GM12891 (cell line): ENCODE measurements at regions not wholly inside any gene's neighbourhood (a gene's known extent, or its start where the extent isn't known, plus 50 kb on each side); places are given as distances from the start of the nearest gene placed in this dataset.

Experiments used
- DNase-seq: peaks from one replicate; pipeline ENCODE4 v3.0.0; 2011; ENCODE audit warnings: low spot score; ENCODE audit not compliant: insufficient read length
- FAIRE-seq: peaks from 2 replicates; lab custom pipeline; 2011; peaks lifted over from hg19 to GRCh38; lab: Jason Lieb, UNC
- PAX5 ChIP-seq: IDR thresholded peaks from 2 replicates; pipeline ENCODE4 v1.6.1; 2011; ENCODE audit warnings: low read length, moderate library complexity, mild to moderate bottlenecking; ENCODE audit not compliant: insufficient read depth, severe bottlenecking
- POLR2A ChIP-seq: IDR thresholded peaks from 2 replicates; pipeline ENCODE4 v1.6.1; 2011; ENCODE audit warnings: low read depth, low read length, control low read depth
- POLR2AphosphoS5 ChIP-seq: IDR thresholded peaks from 2 replicates; pipeline ENCODE4 v1.6.1; 2011; ENCODE audit warnings: low read depth, low read length, control low read depth
- POU2F2 ChIP-seq: IDR thresholded peaks from 2 replicates; pipeline ENCODE4 v1.6.1; 2011; ENCODE audit warnings: low read depth, mild to moderate bottlenecking, control low read depth, low read length, moderate library complexity
- SPI1 ChIP-seq: IDR thresholded peaks from 2 replicates; pipeline ENCODE4 v1.6.1; 2011; ENCODE audit warnings: low read depth, low read length, control low read depth
- TAF1 ChIP-seq: IDR thresholded peaks from 2 replicates; pipeline ENCODE4 v1.6.1; 2011; ENCODE audit warnings: low read depth, low read length, control low read depth

- DNase-seq (no peak), FAIRE-seq (no peak)
- TF ChIP-seq PAX5 (no peak), SPI1 (no peak), POLR2AphosphoS5 (no peak), POLR2A (no peak), TAF1 (no peak), POU2F2 (no peak)
Measured at GRCh38 chr15:67906382-67906781, 66.5 kb upstream of the RNU6-1 start.

- TF ChIP-seq POLR2AphosphoS5 = no peak
- TF ChIP-seq POU2F2 = no peak
- no peak for TF ChIP-seq SPI1
- TF ChIP-seq POLR2A = no peak
- no peak for TF ChIP-seq TAF1
- TF ChIP-seq PAX5 = no peak
- DNase-seq = no peak
- no peak for FAIRE-seq
Measured at GRCh38 chr15:67907184-67907723, 67.4 kb upstream of the RNU6-1 start.

- no peak for TF ChIP-seq POU2F2
- no peak for TF ChIP-seq POLR2A
- TF ChIP-seq TAF1 = no peak
- TF ChIP-seq POLR2AphosphoS5 = no peak
- TF ChIP-seq SPI1 = no peak
- TF ChIP-seq PAX5 = no peak
- FAIRE-seq (no peak), DNase-seq (no peak)
Measured at GRCh38 chr15:67908756-67909155, 68.9 kb upstream of the RNU6-1 start.

GRCh38 chr15:67911727-67912126 is 71.9 kb upstream of the RNU6-1 start:
- DNase-seq (no peak), FAIRE-seq (no peak)
- TF ChIP-seq SPI1 (no peak), POLR2AphosphoS5 (no peak), PAX5 (no peak), TAF1 (no peak), POU2F2 (no peak)

GRCh38 chr15:67914028-67914427 is 74.2 kb upstream of the RNU6-1 start:
- no peak for FAIRE-seq
- DNase-seq = no peak
- TF ChIP-seq POLR2AphosphoS5 (no peak), POLR2A (no peak), PAX5 (no peak), POU2F2 (no peak), TAF1 (no peak), SPI1 (no peak)

- FAIRE-seq (no peak), DNase-seq (no peak)
- no peak for TF ChIP-seq POLR2AphosphoS5
- no peak for TF ChIP-seq POLR2A
- no peak for TF ChIP-seq POU2F2
- TF ChIP-seq SPI1 = no peak
- no peak for TF ChIP-seq TAF1
- TF ChIP-seq PAX5 = no peak
Measured at GRCh38 chr15:67914537-67915460, 75.0 kb upstream of the RNU6-1 start.

GRCh38 chr15:67915461-67916374 is 75.9 kb upstream of the RNU6-1 start:
- no peak for DNase-seq
- no peak for FAIRE-seq
- TF ChIP-seq PAX5 (no peak), POLR2A (no peak), POLR2AphosphoS5 (no peak), POU2F2 (no peak), TAF1 (no peak), SPI1 (no peak)

GRCh38 chr15:67916565-67916964 is 76.7 kb upstream of the RNU6-1 start:
- no peak for TF ChIP-seq POU2F2
- no peak for TF ChIP-seq POLR2A
- no peak for TF ChIP-seq SPI1
- no peak for TF ChIP-seq TAF1
- no peak for DNase-seq
- no peak for FAIRE-seq
